CD14-positive monocyte (primary cell): ENCODE measurements at regions not wholly inside any gene's neighbourhood (a gene's known extent, or its start where the extent isn't known, plus 50 kb on each side); places are given as distances from the start of the nearest gene placed in this dataset.

Experiments used
- DNase-seq, 3 donors: peaks; one replicate each; pipeline ENCODE4 v3.0.0-alpha.2; 2011 to 2022
- H2AFZ ChIP-seq: 2 replicates; pipeline ENCODE4 v1.6.0; 2012; ENCODE audit warnings: mild to moderate bottlenecking, low read depth, low read length, inconsistent platforms; ENCODE audit not compliant: insufficient read depth, poor library complexity, severe bottlenecking
- H3K27ac ChIP-seq, 2 donors: 1 replicate in 1 of 2; 2 replicates in 1 of 2; pipeline ENCODE4 v1.5.1; 2012 to 2013; ENCODE audit warnings: low read length in 2 of 2, control low read depth in 1 of 2, inconsistent platforms in 1 of 2, low read depth in 1 of 2, mild to moderate bottlenecking in 1 of 2
- H3K27me3 ChIP-seq, 2 donors: one replicate each; pipeline versions ENCODE4 v1.6.0 to v1.6.1; 2011 to 2013; ENCODE audit warnings: low read length in 2 of 2; ENCODE audit not compliant: control insufficient read depth in 2 of 2, insufficient read depth in 2 of 2
- H3K36me3 ChIP-seq, 2 donors: replicated peaks in 1 of 2; 1 replicate in 1 of 2; 2 replicates in 1 of 2; pipeline versions ENCODE4 v1.5.1 to v1.6.1; 2012 to 2013; ENCODE audit warnings: low read length in 2 of 2, control low read depth in 1 of 2, inconsistent platforms in 1 of 2, mild to moderate bottlenecking in 1 of 2; ENCODE audit not compliant: insufficient read depth in 2 of 2, control insufficient read depth in 1 of 2
- H3K4me1 ChIP-seq, 2 donors: 1 replicate in 1 of 2; 2 replicates in 1 of 2; pipeline versions ENCODE4 v1.5.1 to v1.6.1; 2012 to 2013; ENCODE audit warnings: low read length in 2 of 2, control low read depth in 1 of 2, inconsistent platforms in 1 of 2, mild to moderate bottlenecking in 1 of 2, moderate library complexity in 1 of 2; ENCODE audit not compliant: insufficient read depth in 2 of 2, control insufficient read depth in 1 of 2
- H3K4me2 ChIP-seq: replicated peaks from 2 replicates; pipeline ENCODE3; 2012; ENCODE audit warnings: low read length, moderate library complexity, mild to moderate bottlenecking; ENCODE audit not compliant: poor library complexity, severe bottlenecking; ENCODE audit errors: extremely low read depth
- H3K4me3 ChIP-seq, 3 experiments: fragments of 200-600 bp in 1 of 3; sonication (generic) in 1 of 3; replicated peaks in 1 of 3; 1 replicate in 2 of 3; 2 replicates in 1 of 3; pipeline ENCODE4 v1.5.1; 2011 to 2013; ENCODE audit warnings: low read length in 3 of 3, mild to moderate bottlenecking in 3 of 3, control low read depth in 2 of 3, low read depth in 2 of 3, inconsistent platforms in 1 of 3, moderate library complexity in 1 of 3
- H3K79me2 ChIP-seq: 2 replicates; pipeline ENCODE4 v1.6.0; 2012; ENCODE audit warnings: mild to moderate bottlenecking, control low read depth, inconsistent platforms, low read length, moderate library complexity; ENCODE audit not compliant: insufficient read depth
- H3K9ac ChIP-seq: 2 replicates; pipeline ENCODE4 v1.6.0; 2017; ENCODE audit warnings: low read length, mild to moderate bottlenecking; ENCODE audit not compliant: insufficient read depth, poor library complexity, severe bottlenecking
- H3K9me3 ChIP-seq, 2 donors: replicated peaks in 1 of 2; 1 replicate in 1 of 2; 2 replicates in 1 of 2; pipeline versions ENCODE4 v1.5.1 to v1.6.1; 2012 to 2013; ENCODE audit warnings: low read length in 2 of 2, control low read depth in 1 of 2; ENCODE audit not compliant: control insufficient read depth in 1 of 2, insufficient read depth in 1 of 2
- H4K20me1 ChIP-seq: 2 replicates; pipeline ENCODE4 v1.6.0; 2012; ENCODE audit warnings: mild to moderate bottlenecking, low read length, control low read depth, moderate library complexity; ENCODE audit not compliant: insufficient read depth
- H3K27ac Mint-ChIP-seq, 7 donors: one replicate each; pipeline ENCODE4 v1.8.0; 2020; ENCODE audit warnings: mild to moderate bottlenecking in 7 of 7, mixed read lengths in 7 of 7, moderate library complexity in 6 of 7, inconsistent platforms in 2 of 7
- H3K27me3 Mint-ChIP-seq, 3 donors: one replicate each; pipeline ENCODE4 v1.8.0; 2021 to 2022; ENCODE audit warnings: low read depth in 3 of 3, mild to moderate bottlenecking in 3 of 3, mixed read lengths in 3 of 3, moderate library complexity in 3 of 3, inconsistent platforms in 1 of 3
- H3K36me3 Mint-ChIP-seq, 2 donors: one replicate each; pipeline ENCODE4 v1.8.0; 2020; ENCODE audit warnings: mixed read lengths in 2 of 2, inconsistent platforms in 1 of 2, mild to moderate bottlenecking in 1 of 2
- H3K4me1 Mint-ChIP-seq: one replicate; pipeline ENCODE4 v1.8.0; 2020; ENCODE audit warnings: mild to moderate bottlenecking, mixed read lengths
- H3K4me3 Mint-ChIP-seq, 2 donors: one replicate each; pipeline ENCODE4 v1.8.0; 2020; ENCODE audit warnings: mild to moderate bottlenecking in 2 of 2, mixed read lengths in 2 of 2, moderate library complexity in 1 of 2
- H3K9me3 Mint-ChIP-seq, 7 donors: one replicate each; pipeline ENCODE4 v1.8.0; 2020 to 2022; ENCODE audit warnings: mixed read lengths in 7 of 7, mild to moderate bottlenecking in 6 of 7, moderate library complexity in 6 of 7, inconsistent platforms in 2 of 7
- WGBS: methylation state at CpG from one replicate; pipeline ENCODE4 v1.1.5; 2013; ENCODE audit warnings: missing lambda C conversion rate; ENCODE audit not compliant: insufficient coverage; 5-methylcytosine and 5-hydroxymethylcytosine counted together
- intact Hi-C, 2 donors: fragments of 100-400 bp; cut with micrococcal nuclease; formaldehyde crosslinking; loops; one replicate each; pipeline versions ENCODE4 v1.15.0 to v1.15.1; 2023
- TF ChIP-seq, protein P1 (sequence below): fragments of 200-600 bp; IDR thresholded peaks from one replicate; pipeline ENCODE4 v1.8.0; 2022; ENCODE audit warnings: antibody characterized with exemption, mild to moderate bottlenecking

- no CpG with 5 or more reads among the region's 6 CpGs for WGBS
- H3K9me3 Mint-ChIP-seq, result peaks cover 0 to 2% (median 0%) of the 10 kb centered on the region in 7 donors
- no peaks in the 10 kb centered on the region for H3K27me3 Mint-ChIP-seq
- no peaks in the 10 kb centered on the region for H3K9me3 ChIP-seq
- no peaks in the 10 kb centered on the region for H3K4me1 ChIP-seq
- TF ChIP-seq, protein P1, sequence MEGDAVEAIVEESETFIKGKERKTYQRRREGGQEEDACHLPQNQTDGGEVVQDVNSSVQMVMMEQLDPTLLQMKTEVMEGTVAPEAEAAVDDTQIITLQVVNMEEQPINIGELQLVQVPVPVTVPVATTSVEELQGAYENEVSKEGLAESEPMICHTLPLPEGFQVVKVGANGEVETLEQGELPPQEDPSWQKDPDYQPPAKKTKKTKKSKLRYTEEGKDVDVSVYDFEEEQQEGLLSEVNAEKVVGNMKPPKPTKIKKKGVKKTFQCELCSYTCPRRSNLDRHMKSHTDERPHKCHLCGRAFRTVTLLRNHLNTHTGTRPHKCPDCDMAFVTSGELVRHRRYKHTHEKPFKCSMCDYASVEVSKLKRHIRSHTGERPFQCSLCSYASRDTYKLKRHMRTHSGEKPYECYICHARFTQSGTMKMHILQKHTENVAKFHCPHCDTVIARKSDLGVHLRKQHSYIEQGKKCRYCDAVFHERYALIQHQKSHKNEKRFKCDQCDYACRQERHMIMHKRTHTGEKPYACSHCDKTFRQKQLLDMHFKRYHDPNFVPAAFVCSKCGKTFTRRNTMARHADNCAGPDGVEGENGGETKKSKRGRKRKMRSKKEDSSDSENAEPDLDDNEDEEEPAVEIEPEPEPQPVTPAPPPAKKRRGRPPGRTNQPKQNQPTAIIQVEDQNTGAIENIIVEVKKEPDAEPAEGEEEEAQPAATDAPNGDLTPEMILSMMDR, result no peak
- H3K27ac ChIP-seq, result no peak overlapping the region
- intact Hi-C loops, result no loop called here
- no peaks in the 10 kb centered on the region for H3K36me3 ChIP-seq
- H3K4me2 ChIP-seq, result no peak overlapping the region
- no peak overlapping the region for H3K9ac ChIP-seq
- H3K79me2 ChIP-seq, result no peaks in the 10 kb centered on the region
- no peak overlapping the region for H2AFZ ChIP-seq
- H3K27me3 ChIP-seq, result no peaks in the 10 kb centered on the region
- H4K20me1 ChIP-seq, result no peaks in the 10 kb centered on the region
- H3K4me3 ChIP-seq, result no peak overlapping the region
- H3K4me3 Mint-ChIP-seq, result no peak overlapping the region
- no peaks in the 10 kb centered on the region for H3K36me3 Mint-ChIP-seq
- H3K4me1 Mint-ChIP-seq, result no peaks in the 10 kb centered on the region
- DNase-seq, result no peak
- no peak overlapping the region for H3K27ac Mint-ChIP-seq
These were observed 75.1 kb upstream of the PTPRZ1 start for GRCh38 chr7:121797657-121798452.

DNA sequence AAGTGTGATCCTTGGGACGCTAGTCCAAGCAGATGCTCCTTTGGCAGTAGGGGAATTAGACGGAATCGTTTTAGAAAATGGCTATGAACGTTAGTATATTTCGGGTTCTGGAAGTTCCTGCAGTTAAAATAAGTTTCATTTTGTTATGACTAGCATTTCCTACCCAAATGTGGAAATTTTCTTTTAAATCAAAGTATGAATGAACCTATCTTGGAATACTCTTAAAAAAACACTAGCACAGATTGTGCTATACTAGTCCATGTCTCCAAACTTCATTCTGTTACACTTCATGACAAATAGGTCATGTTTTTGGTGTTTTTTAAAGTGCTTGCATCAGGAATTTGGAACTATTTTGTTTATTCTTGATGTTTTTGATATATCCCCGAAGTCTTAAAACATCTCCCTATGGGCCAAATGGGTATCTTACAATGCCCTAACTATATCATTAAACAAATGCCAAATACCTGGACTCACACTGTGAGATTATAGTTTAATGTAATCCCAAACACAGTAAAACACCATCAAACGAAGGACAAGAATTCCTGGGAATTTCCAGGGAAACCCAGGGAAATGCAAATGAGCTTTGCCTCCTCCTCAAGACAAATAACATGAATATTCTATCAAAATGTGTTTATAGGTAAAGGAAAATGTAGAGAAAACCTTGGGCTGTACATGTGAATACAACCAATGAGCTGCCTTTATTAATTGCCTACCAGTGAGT lies 75.9 kb upstream of the PTPRZ1 start:
- Histone ChIP-seq H2AFZ (no peak overlapping the region), H3K79me2 (no peaks in the 10 kb centered on the region), H3K27me3 (no peaks in the 10 kb centered on the region), H3K9ac (no peak overlapping the region), H3K4me3 (no peak overlapping the region), H3K4me1 (no peaks in the 10 kb centered on the region), H3K27ac (no peak overlapping the region), H3K4me2 (no peak overlapping the region), H3K36me3 (no peaks in the 10 kb centered on the region), H4K20me1 (no peaks in the 10 kb centered on the region), H3K9me3 (peaks cover 0 to 2% of the 10 kb centered on the region in 2 donors)
- 94% methylated on average over 2 of the region's 7 CpGs for WGBS
- H3K36me3 Mint-ChIP-seq, result no peaks in the 10 kb centered on the region
- H3K4me3 Mint-ChIP-seq, result no peak overlapping the region
- DNase-seq, result no peak
- H3K27me3 Mint-ChIP-seq, result no peaks in the 10 kb centered on the region
- no peaks in the 10 kb centered on the region for H3K4me1 Mint-ChIP-seq
- H3K9me3 Mint-ChIP-seq, result peaks cover 0 to 2% (median 0%) of the 10 kb centered on the region in 7 donors
- TF ChIP-seq, protein P1, result no peak
- intact Hi-C loops, result no loop called here
- no peak overlapping the region for H3K27ac Mint-ChIP-seq
